Posterior vena cava (tissue), 2 donors: ENCODE measurements at regions not wholly inside any gene's neighbourhood (a gene's known extent, or its start where the extent isn't known, plus 50 kb on each side); places are given as distances from the start of the nearest gene placed in this dataset.

Experiments
- DNase-seq: peaks from one replicate; pipeline ENCODE4 v3.0.0-alpha.2; 2020; ENCODE audit warnings: low spot score
- intact Hi-C, 2 donors: fragments of 100-400 bp; cut with DNase I; formaldehyde crosslinking; loops; one replicate each; pipeline versions ENCODE4 v1.14.1 to v1.14.2; 2022 to 2023
- donor health status: DM: yes; HTN: yes; CAD: no.
- donor health status: DM: yes; HTN: yes; CAD: no.

- intact Hi-C loops, result no loop called here
- no peak for DNase-seq
These were observed 515.2 kb upstream of the CCDC54 start for GRCh38 chr3:106862067-106862466.

- intact Hi-C loops, result no loop called here
These were observed 499.6 kb upstream of the CCDC54 start for GRCh38 chr3:106877627-106878026.

GRCh38 chr3:106880206-106880605 is 497.0 kb upstream of the CCDC54 start:
- intact Hi-C loops, result no loop called here

More at GRCh38 chr3:106877627-106878026, 499.6 kb upstream of the CCDC54 start:
- DNase-seq, result no peak

GRCh38 chr3:106881186-106881585 is 496.1 kb upstream of the CCDC54 start:
- intact Hi-C loops, result no loop called here
- no peak for DNase-seq

More at GRCh38 chr3:106880206-106880605, 497.0 kb upstream of the CCDC54 start:
- DNase-seq, result no peak

- intact Hi-C loops, result no loop called here
- DNase-seq, result no peak
These were observed 494.9 kb upstream of the CCDC54 start for GRCh38 chr3:106882297-106882696.

- intact Hi-C loops, result loop anchor here in 1 of 2 donors (5.0 kb wide), 1 partner anchor 691 kb away; no protein-coding TSS in a partner anchor
- DNase-seq, result no peak
These were observed 471.2 kb upstream of the CCDC54 start for GRCh38 chr3:106906074-106906473.

- intact Hi-C loops, result loop anchor here in 1 of 2 donors (5.0 kb wide), 1 partner anchor 689 kb away; no protein-coding TSS in a partner anchor
- no peak for DNase-seq
These were observed 468.9 kb upstream of the CCDC54 start for GRCh38 chr3:106908181-106908938.

- no peak for DNase-seq
- intact Hi-C loops, result no loop called here
These were observed 464.0 kb upstream of the CCDC54 start for GRCh38 chr3:106913111-106913698.

GRCh38 chr3:106913966-106914365 is 463.3 kb upstream of the CCDC54 start:
- no peak for DNase-seq
- intact Hi-C loops, result no loop called here

GRCh38 chr3:106920609-106921008 is 456.6 kb upstream of the CCDC54 start:
- no peak for DNase-seq
- intact Hi-C loops, result no loop called here

- no peak for DNase-seq
- intact Hi-C loops, result no loop called here
These were observed 448.2 kb upstream of the CCDC54 start for GRCh38 chr3:106929081-106929480.

GRCh38 chr3:106930086-106930485 is 447.2 kb upstream of the CCDC54 start:
- intact Hi-C loops, result no loop called here
- no peak for DNase-seq

GRCh38 chr3:106931904-106932303 is 445.3 kb upstream of the CCDC54 start:
- intact Hi-C loops, result no loop called here
- no peak for DNase-seq

- intact Hi-C loops, result no loop called here
- no peak for DNase-seq
These were observed 440.9 kb upstream of the CCDC54 start for GRCh38 chr3:106936337-106936736.

GRCh38 chr3:106942051-106942450 is 435.2 kb upstream of the CCDC54 start:
- intact Hi-C loops, result no loop called here
- no peak for DNase-seq

GRCh38 chr3:106943071-106943470 is 434.2 kb upstream of the CCDC54 start:
- intact Hi-C loops, result no loop called here
- no peak for DNase-seq

- no peak for DNase-seq
- intact Hi-C loops, result no loop called here
These were observed 431.8 kb upstream of the CCDC54 start for GRCh38 chr3:106945435-106945834.

- DNase-seq, result no peak
- intact Hi-C loops, result no loop called here
These were observed 430.4 kb upstream of the CCDC54 start for GRCh38 chr3:106946866-106947265.

GRCh38 chr3:106957029-106957428 is 420.2 kb upstream of the CCDC54 start:
- intact Hi-C loops, result no loop called here
- DNase-seq, result no peak

GRCh38 chr3:106962993-106963392 is 414.2 kb upstream of the CCDC54 start:
- DNase-seq, result no peak
- intact Hi-C loops, result no loop called here

GRCh38 chr3:106963442-106963841 is 413.8 kb upstream of the CCDC54 start:
- intact Hi-C loops, result no loop called here
- DNase-seq, result no peak
